ENCODE measurements at regions not wholly inside any gene's neighbourhood (a gene's known extent, or its start where the extent isn't known, plus 50 kb on each side); places are given as distances from the start of the nearest gene placed in this dataset.
A peak's percentile ranks its signal among the peaks of the same experiment; 100 is the strongest.

DNA sequence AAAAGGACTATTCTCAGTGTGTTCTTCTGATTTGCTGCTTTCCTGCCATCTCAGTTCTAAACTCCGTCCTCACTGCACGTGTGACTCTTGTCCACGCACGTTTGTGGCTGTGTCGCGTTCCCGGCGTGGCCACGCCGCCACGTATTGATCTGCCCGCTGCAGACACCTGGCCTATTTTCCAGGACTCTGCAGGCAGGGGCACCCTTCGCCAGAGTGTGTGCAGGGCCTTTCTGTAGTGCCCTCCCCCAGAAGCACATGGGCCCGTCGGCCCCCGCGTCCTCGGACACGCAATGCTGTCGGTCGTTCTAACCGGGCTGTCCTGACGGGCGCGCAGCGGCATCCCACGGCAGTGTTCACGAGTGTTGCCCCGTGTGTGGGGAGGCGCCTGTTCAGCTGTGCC is 87.6 kb downstream of the YTHDF1 start:
- peak; percentile 29 for DNase-seq (ENCODE audit: low spot score)

DNA sequence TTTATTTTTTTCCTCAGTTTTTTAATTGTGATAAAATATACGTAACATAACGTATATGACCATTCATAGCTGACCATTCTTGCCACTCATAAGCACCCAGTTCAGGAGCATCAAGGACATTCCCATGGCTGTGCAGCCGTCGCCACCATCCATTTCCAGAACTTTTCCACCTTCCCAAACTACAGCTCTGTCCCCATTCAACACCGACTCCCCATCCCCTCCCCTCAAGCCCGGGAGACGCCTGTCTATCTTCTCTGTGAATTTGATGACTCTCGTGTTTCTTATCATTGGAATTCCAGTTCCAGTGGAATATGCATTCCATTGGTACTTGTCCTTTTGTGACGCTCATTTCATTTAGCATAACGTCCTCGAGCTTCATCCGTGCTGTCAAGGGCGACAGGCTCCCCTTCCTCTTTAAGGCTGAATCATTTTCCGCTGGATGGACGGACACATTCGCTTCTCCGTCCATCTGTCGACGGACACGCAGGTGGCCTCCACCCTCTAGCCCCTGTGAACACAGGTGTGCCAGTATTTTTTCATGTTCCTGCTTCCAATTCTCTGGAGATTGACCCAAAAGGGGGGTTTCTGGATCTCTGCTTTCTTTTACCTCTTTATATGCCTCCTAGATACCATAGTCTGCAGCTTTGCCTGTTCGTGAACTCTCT is 88.1 kb downstream of the YTHDF1 start:
- DNase-seq (ENCODE audit: low spot score), result peak; percentile 32

DNA sequence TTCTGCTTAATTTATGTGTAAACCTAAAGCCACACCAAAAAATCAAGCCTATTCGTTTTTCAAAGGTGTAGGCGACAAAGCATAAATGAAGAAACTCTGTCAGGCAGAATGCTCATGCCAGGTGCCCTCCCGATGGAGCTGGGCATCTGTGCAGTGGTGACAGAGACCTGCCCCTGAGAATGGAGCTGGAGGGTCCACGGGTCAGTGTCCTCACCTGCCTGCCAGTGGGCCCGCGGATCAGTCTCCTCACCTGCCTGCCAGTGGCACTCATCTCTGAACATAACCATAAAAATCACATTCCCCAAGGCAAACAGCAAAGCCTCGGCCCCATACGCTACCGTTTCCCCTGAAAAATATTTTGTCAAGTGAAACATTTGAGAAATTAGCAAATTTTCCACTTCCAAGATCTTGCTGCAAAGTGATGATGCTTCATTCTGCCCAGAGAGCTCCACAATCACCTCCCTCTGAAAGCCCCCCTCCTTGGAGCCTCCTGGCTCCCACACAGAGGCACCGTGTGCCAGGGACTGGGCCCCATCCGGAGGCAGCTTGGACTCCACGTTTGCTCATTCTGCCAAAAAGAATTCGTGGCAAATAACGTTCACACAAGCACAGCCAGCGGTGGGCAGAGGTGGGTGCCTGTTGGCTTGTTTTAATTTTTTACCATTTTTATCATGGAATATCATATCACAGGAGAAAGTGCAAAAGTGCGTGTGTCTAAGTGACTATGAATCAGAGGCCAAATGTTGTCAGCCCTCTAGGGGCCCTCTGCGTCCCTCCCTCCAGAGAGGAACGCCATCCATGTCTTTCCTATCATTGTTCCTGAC is 88.8 kb downstream of the YTHDF1 start:
- peak; percentile 19 for DNase-seq (ENCODE audit: low spot score)

DNA sequence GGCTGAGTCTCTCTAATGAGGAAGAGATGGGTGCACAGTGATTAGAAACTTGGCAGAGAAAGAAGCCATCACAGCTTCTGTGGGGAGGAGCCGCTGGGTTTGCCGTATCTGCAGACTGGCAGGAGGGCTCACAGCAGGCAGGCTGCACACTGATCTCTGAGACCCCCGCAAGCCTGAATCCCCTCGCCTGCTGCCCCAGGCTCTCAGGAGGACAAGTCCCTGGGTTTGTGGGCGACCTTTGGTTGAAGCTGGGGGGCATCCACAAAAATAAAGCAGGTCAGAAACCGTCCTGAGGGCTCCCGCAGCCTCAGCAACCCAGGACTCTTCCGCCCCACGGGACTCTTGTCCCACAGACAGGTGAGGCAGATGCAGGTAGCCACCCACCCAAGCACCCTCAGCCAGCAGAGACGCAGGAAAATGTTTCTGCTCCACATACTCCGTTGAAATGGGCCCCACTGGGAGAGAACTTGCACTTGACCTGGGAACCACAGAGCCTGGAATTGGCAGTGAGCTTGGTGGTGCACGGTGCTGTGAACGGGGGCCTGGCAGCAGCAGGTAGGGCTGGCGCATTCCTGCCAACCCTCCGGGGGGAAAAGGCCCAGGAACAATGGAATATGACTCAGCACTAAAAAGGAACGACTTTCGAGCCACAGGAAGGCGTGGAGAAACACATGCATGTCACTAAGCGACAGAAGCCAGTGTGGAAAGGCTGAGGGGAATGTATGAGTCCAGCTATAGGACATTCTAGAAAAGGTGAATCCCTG is 89.9 kb downstream of the YTHDF1 start:
- DNase-seq (ENCODE audit: low spot score), result peak; percentile 33

DNA sequence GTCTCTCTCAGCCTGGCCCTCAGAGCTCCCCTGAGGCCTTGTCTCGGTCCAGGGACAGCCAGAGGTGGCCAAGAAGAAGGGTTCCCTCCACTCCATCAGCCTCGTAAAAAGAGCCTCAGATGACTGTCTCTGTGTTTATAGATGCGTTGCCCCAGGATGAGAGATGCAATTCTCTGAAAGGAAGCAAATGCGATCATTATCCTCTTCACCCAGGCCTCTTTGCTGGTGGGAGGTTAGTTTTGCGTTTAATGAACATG is 90.4 kb downstream of the YTHDF1 start:
- DNase-seq (ENCODE audit: low spot score), result no peak

DNA sequence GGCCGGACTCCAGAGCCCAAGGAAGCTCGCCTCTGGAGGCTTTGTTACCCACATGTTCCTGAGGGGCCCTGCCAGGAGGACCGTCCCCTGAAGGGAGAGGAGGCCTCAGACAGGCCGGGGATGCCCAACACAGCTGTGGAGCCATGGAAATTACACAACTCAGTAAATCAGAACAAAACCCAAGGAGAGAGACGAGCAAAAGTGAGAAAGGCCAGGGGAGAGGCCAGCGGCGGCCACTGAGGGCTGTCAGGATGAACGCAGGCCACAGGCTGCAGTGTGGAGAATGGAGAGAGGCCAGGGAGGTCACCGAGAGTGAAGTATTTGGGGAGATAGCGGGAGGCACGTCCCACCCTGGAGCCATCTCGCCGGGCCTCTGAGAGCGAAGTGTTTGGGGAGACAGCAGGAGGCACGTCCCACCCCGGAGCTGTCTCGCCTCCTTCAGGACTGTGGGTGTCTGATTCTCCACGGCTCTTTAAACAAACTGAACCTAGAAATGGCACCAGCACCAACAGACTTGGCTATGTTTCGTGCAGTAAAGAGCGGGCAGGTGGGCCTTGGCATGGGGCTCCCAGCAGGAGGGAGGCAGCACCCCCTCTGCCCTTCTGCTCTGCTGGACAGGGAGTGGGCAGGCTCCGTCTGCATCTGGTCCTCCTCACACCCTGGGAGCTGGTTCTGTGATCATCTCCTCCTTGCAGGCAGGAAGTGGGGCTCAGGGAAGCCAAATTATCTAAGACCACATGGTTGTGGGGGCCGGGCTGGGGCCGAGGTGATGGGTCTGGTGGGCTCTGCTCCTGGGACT is 91.0 kb downstream of the YTHDF1 start:
- peak; percentile 27 for DNase-seq (ENCODE audit: low spot score)

DNA sequence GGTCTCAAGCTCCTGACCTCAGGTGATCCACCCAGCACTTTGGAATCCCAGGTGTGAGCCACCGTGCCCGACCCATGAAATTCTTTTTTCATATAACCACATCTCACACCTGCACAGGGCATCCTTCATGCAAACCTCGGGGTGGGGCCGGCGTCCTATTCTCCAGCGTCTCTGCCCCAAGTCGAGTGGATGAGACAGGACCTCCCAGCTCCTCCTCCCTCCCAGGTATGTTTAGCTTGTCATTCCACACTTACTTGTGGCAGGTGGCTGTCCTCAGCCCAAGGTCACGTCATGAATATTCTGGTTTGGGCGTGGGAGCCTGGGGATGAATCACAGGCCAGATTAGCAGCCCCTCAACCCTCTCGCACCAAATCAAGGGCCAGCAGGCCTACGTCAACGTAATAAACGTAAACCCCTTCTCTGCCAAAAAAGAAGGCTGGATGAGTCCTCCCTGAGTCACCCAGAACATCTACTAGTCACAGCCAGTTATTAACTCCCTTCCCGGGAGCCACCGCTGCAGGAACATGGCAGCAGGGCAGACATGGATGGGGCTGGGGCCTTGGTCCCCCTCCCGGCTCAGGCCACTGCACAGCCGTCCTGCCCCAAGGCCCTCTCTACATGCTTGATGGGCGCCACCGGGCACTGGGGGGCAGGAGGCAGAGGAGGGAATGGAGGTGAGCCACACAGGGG is 91.7 kb downstream of the YTHDF1 start:
- DNase-seq (ENCODE audit: low spot score), result peak; percentile 32

DNA sequence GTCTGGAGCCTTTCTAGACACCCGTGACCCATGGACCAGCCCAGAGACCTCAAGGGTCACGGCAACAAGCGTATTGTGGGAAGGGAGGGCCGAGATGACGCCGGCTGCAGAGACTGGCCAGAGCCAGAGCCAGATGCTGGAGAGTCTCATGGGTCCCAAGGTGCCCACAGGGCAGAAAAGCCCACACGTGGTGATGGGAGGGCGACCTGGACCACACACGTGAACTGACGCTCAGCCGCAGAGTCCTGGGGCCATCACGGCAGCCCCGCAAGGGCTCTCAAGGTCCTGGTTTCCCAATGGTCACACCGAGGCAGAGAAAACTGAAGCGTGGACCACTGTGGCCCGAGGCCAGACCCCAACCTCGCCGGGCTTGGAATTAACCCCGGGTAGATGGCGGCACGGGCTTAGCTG is 92.6 kb downstream of the YTHDF1 start:
- no peak for DNase-seq (ENCODE audit: low spot score)

DNA sequence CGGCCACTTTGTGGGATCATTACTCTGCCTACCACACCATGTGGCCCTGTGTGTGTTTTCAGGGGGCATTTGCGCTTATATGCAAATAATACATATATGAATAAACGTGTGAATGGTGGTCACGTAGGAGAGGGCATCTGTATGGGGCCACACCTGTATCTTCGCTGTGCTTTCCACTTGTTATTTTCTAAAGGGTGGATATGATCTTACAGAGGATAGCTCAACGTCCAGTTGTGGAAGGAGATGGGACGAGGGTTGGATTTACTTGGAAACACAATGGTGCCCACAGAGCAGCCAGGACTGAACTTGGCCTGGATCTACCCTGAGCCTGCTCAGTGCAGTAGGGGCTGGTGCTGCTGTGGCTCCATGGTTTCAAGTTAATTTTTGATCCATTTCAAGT is 93.3 kb downstream of the YTHDF1 start:
- DNase-seq (ENCODE audit: low spot score), result no peak

DNA sequence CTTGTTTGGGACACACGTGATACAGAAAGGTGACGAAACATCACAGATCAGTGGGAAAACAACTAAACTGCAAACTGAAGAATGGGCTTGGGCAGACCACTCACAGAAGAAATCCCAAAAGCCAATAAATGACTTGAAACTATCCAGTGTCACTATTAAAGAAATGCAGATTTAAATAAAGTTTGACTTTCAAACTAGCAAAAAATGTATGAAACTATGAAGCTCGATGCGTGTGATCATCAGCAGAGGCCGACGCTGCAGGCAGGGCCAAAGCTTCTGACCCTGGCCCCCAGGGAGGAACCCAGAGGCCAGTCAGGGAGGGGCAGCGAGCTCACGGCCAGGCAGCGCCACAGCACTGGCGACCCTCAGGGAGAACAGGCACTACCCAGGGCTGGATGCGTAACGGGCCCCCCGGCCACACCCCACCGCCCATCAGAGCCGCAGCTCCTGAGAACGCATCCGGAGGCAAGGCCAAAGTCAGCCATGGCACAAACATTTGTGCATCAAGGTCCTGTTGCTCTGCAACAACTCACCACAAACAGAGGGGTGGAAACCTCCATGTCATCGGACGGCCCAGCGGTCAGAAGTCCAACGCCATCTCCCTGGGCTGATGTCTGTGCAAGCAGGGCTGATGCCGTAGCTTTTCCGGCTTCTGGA is 94.1 kb downstream of the YTHDF1 start:
- DNase-seq (ENCODE audit: low spot score), result no peak

DNA sequence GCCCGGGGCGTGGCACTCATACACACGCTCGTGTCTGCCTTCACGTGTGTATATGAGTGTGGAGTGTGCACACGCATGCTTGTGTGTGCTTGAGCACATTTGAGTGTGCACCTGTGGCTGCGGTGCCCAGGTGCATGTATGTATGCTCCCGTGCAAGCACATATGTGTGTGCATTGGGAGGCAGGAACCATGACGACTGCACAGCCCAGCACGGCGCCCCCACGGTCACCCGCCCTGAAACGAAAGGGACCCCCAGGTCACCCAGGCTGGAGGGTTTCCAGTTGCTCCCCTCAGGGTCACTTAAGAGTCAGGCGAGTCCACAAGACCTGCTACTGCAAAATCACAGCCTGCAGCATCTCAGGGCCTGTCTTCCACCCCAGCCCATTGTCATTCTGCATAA is 94.7 kb downstream of the YTHDF1 start:
- DNase-seq (ENCODE audit: low spot score), result no peak

DNA sequence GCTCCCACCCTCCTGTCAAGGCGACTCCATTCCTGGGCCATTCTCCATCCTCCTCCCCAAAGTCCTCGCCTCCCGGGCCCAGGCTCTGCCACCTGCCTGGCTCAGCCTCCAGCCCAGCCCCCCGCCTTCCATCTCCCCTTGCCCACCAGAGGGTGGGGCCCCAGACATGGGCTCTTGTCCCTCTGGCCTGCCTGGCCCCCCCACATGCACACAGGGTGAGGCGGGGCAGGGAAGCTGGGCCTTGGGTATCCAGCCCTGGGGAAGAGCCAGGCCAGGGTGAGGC is 95.2 kb downstream of the YTHDF1 start:
- no peak for DNase-seq (ENCODE audit: low spot score)

DNA sequence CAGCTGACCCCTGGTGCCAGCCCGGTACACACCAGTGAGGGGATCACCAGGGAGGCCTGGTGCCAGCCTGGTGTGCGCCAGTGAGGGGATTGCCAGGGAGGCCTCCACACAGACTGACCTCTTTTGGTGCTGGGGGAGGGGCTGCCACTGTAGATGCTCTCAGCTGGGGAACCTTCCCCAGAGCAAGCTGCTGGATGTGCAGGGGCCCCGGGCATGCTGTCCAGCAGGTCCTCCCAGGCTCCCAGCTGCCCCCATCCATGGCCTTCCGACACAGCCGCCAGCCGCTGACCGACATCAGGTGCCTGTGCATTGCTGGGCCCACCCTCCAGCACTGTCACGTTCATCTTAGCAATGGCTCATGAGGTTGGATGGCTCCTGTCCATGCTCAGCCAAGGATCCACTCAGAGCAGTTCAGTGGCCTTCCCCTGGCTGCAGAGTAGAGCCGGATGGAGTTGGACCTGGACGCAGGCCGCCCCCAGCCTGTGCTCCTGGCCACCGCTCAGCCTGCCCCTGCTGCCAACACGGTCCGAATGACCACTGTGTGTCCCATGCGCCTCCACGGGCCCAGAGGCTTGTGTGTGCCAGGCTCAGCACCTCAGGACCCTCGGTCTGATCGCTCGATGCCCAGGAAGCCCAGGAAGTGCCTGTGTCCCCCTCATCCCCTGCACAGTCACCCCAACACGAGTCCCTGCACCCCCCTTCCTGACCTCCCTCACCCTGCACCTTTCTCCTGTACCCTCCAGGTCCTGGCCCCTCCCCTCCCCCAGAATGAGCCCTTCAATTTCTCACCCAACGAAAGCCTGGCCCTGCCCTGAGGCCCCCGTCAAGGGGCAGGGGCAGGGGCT is 95.7 kb downstream of the YTHDF1 start:
- DNase-seq (ENCODE audit: low spot score), result no peak

DNA sequence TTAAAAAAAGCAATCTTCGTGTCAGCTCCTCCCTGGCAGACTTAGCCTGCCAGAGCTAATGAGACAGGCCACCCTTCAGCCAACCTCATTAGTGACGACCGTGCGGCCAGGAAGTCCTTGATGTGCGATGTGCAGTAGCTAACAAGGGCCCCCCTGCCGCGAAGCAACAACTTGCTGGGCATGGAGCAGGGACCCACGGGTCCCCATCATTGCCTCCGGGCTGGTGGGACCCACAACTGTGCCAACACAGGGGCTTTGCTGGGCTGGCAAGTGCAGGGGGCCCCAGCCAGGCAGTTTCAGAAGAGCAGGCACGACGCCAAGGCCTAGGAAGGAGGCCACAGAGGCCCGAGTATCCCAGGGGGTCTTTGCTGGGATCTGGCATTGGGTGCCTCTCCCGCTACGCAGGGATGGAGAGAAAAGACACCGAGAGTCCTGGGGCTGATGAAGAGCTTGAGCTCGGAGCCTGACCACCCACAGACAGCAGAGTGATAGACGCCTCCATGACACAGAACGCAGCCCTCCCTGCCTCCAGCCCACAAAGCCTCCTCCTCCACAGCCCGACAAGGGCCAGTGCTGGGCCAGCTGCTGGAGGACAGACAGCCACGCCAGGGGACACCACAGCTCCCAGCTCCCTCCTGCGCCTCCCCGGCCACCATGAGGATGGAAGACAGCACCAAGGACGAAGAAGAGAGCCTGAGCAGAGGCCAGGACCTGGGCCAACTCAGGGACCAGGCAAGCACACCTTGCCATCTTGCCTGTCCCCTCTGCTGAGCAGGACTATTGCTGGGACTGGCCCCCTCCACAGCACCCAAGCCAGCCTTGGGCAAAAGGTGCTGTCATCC is 96.6 kb downstream of the YTHDF1 start:
- no peak for DNase-seq (ENCODE audit: low spot score)

DNA sequence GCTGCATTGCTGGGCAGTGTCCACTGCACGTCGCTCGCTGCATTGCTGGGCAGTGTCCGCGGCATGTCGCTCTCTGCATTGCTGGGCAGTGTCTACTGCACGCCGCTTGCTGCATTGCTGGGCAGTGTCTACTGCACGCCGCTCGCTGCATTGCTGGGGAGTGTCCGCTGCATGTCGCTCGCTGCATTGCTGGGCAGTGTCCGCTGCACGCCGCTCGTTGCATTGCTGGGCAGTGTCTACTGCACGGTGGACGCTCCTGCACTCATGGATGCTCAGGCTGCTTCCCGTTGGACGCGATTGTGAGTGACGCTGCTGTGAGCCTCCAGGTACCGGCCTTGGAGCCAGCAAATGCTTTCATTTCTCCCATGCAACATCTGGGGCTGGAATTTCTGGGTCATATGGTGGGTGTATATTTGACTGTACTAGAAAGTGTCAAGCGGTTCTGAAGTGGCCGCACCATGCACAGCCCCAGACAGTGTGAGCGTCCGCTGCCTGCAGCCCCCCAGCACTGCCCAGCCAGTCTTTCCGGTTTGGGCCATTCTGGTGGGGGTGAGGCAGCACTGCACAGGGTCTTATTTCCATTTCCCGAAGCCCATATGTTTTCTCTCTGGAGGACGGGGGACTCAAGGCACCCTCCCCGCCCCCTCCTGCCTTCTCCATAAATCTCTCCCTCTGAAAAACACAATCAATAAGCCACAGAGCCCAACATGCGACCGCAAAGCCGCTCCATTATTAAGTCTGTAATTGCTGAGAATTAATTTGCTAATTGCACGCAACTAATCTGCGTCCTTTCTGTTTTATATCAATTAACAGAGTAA is 97.4 kb downstream of the YTHDF1 start:
- no peak for DNase-seq (ENCODE audit: low spot score)

DNA sequence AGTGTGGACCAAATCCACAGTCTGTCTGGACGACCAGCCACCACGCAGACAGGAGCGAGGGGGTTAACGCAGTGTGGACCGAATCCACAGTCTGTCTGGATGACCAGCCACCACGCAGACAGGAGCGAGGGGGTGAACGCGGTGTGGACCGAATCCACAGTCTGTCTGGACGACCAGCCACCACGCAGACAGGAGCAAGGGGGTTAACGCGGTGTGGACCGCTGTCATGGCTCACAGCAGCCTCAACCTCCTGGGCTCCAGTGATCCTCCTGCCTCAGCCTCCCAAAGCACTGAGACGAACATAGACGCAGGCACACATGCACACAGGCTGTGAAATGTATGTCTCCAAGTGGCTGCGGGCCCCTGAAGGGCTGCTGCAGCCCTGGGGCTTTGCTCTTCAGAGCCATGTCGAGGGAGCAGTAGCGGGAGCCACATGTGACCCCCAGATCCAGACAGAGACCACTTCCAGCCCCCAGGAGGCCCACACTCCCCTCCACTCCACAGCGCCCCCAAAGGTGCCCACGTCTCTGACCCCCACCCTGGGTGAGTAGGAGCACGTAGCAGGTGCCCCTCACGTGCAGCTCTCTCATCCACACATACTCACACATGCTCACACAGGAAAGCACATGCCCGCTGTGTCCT is 98.1 kb downstream of the YTHDF1 start:
- DNase-seq (ENCODE audit: low spot score), result no peak

DNA sequence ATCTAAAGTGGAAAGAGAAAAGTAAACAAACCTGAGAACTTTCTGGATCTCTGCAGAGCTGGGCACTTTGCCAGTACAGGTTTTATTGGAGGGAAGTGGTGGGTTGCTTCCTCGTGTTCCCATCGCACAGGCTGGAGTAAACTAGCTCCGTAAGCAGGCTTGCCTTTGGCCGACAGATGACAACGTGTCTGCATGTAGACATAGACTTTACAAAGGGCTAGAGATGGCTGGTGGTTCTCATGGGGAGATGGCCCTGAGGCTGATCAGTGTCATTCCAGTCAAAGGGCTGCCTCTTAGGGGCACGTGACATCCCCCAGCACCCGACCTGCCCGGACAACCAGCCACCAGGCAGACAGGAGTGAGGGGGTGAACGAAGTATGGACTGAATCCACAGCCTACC is 98.8 kb downstream of the YTHDF1 start:
- DNase-seq (ENCODE audit: low spot score), result no peak

Data from ureter (tissue), 1 donor.